ENCODE measurements at regions not wholly inside any gene's neighbourhood (a gene's known extent, or its start where the extent isn't known, plus 50 kb on each side); places are given as distances from the start of the nearest gene placed in this dataset.
"Not testable (repeated sequence)": the region's sequence is repeated elsewhere in the genome, so short reads cannot be mapped to it uniquely, and the experiment has no call there.

- DNase-seq (ENCODE audit: low read depth in 1 of 2, low spot score in 1 of 2) = no peak
These were observed 115.4 kb upstream of the FBXL7 start for GRCh38 chr5:15384581-15384980.

DNA sequence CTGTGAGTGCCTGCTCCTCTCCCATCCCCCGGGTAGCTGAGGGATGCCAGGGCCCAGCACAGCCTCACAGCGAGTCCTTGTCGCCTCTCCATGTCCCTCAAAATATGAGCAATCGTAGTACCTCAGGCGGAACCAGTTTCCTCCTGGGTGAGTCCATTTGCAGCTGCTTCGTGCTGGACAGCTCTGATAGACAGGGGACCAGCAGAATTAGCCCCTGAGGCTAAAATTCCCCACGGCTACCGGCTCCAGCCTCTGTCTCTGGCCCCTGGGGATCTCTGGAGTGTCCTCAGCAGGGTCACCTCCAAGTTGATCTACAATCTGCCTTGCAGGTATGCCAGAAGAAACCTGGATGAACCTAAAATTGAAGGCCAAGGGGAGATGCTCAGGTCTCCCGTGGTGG lies 115.8 kb upstream of the FBXL7 start:
- no peak for DNase-seq (ENCODE audit: low read depth in 1 of 2, low spot score in 1 of 2)

- DNase-seq (ENCODE audit: low read depth in 1 of 2, low spot score in 1 of 2) = no peak
These were observed 116.5 kb upstream of the FBXL7 start for GRCh38 chr5:15383469-15383868.

DNA sequence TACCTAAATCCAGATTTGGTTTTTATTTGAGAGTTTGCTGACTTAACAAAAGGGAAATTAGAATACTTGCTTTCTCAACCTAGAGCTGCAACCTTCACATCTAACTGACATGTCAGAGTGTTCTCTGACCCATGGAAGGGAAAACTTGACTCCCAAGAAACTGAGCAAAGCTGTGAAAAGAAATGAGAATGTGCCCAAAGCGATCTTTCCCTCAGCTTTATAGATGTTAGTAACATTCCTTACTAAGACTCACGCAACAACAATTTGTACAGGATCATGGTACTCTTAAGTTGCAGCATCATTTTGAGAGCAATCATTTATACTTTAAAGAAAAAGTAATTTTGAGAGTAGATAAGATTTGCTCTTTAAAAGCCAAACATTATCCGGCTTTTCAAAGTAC lies 117.0 kb upstream of the FBXL7 start:
- no peak for DNase-seq (ENCODE audit: low read depth in 1 of 2, low spot score in 1 of 2)

DNA sequence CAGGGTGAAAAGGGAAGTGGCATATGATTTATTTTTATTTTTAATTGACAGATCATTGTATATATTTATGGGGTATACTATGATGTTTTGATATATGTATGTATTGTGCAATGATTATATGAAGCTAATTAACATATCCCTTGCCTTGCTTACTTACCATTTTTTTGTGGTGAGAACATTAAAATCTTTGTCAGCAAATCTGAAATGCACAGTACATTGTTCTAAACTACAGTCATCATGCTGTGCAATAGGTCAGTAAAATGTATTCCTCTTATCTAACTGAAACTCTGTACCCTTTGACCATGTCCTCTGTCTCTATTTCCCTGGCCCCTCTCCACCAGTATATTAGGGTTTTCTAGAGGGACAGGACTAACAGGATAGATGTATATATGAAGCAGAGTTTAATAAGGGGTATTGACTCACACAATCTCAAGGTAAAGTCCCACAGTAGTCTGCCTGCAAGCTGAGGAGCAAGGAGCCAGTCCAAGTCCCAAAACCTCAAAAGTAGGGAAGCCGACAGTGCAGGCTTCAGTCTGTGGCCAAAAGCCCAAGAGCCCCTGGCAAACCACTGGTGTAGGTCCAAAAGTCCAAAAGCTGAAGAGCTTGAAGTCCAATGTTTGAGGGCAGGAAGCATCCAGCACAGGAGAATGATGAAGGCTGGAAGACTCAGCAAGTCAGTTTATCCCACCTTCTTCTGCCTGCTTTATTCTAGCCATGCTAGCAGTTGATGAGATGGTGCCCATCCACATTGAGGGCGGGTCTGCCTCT lies 122.2 kb upstream of the FBXL7 start:
- no peak for DNase-seq (ENCODE audit: low read depth in 1 of 2, low spot score in 1 of 2)

GRCh38 chr5:15376803-15377202 lies 123.2 kb upstream of the FBXL7 start:
- DNase-seq (ENCODE audit: low read depth in 1 of 2, low spot score in 1 of 2) = no peak

DNA sequence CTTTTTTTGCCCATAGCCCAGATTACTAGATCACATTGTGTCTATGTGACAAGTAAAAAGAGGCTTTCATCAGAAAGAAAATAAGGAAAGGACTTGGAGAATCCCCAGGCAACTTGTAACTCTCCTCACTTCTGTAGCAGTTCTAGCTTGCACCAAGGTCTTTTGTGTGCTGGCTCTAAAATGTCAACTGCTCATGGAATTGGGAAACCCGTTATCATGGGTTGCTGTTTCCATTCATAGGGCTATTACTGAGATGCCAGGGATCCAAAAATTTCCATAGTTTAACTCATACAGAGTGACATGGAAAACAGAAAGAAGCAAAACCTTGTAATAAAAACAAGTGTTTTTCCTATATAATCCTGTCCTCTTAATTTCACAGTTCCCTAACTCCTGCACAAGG lies 123.9 kb upstream of the FBXL7 start:
- no peak for DNase-seq (ENCODE audit: low read depth in 1 of 2, low spot score in 1 of 2)

GRCh38 chr5:15375559-15375958 lies 124.4 kb upstream of the FBXL7 start:
- no peak for DNase-seq (ENCODE audit: low read depth in 1 of 2, low spot score in 1 of 2)

- no peak for DNase-seq (ENCODE audit: low read depth in 1 of 2, low spot score in 1 of 2)
These were observed 125.1 kb upstream of the FBXL7 start for GRCh38 chr5:15374886-15375285.

GRCh38 chr5:15373151-15373550 lies 126.8 kb upstream of the FBXL7 start:
- no peak for DNase-seq (ENCODE audit: low read depth in 1 of 2, low spot score in 1 of 2)

DNA sequence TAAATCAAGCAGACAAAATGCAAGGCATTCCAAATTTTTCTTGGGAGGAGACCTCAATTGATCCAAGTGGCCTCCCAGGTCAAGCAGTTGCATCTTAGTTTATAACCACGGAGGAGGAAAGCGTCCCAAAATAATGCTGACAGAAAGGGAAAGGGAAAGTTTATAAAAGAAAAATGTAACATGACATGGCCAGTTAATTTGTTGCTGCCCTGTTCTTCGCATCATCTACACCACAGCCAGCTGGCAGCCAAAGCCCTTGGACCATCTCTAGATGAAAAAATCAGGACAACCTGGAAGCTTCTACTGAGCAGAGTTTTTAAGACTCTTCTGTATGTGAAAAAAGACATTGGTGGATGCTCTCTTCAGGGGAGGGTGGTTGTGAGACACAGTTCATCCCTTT lies 128.8 kb upstream of the FBXL7 start:
- no peak for DNase-seq (ENCODE audit: low read depth in 1 of 2, low spot score in 1 of 2)

- no peak for DNase-seq (ENCODE audit: low read depth in 1 of 2, low spot score in 1 of 2)
These were observed 131.1 kb upstream of the FBXL7 start for GRCh38 chr5:15368835-15369234.

GRCh38 chr5:15367489-15367888 lies 132.5 kb upstream of the FBXL7 start:
- DNase-seq (ENCODE audit: low read depth in 1 of 2, low spot score in 1 of 2) = no peak

DNA sequence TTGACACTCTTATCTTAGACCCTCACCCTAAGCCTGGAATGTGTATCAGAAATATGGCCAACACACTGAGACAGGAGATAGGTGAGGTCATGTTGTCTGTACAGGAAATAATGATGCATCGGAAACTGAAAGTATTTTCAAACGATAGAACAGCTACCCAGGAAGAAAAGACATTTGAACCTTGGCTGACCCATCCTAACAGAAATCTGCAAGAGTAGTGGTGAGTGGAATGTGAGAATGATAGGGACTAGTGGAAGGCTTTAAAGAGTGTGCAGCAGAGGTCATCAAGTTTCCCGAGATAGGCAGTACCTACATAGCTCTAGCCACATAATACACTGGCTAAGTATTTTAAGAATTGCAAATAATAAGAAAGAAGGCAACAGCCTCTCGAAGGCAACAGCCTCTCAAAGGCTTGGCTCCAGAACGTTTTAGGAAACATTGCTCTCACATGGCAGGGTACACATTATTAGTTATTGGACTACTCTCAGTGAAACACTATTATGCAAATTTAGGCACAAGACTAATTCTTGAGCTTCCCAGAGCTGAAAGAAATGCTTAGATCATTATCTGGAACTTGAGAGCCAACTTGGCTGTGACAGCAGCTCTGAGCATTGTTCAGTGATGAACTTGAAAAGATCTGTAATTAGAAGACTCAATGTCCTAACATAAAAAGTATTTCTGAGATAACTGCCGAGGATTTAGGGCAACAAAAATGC lies 133.1 kb upstream of the FBXL7 start:
- no peak for DNase-seq (ENCODE audit: low read depth in 1 of 2, low spot score in 1 of 2)

- DNase-seq (ENCODE audit: low read depth in 1 of 2, low spot score in 1 of 2) = no peak
These were observed 134.9 kb upstream of the FBXL7 start for GRCh38 chr5:15365070-15365469.

GRCh38 chr5:15363601-15364000 lies 136.4 kb upstream of the FBXL7 start:
- DNase-seq (ENCODE audit: low read depth in 1 of 2, low spot score in 1 of 2) = no peak

DNA sequence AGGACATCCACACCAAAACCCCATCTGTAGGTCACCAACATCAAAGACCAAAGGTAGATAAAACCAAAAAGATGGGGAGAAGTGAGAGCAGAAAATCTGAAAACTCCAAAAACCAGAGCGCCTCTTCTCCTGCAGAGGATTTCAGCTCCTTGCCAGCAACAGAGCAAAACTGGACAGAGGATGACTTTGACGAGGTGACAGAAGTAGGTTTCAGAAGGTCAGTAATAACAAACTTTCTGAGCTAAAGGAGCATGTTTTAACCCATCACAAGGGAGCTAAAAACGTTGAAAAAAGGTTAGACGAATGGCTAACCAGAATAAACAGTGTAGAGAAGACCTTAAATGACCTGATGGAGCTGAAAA lies 142.9 kb upstream of the FBXL7 start:
- DNase-seq (ENCODE audit: low read depth in 1 of 2, low spot score in 1 of 2) = not testable (repeated sequence)

- not testable (repeated sequence) for DNase-seq (ENCODE audit: low read depth in 1 of 2, low spot score in 1 of 2)
These were observed 143.5 kb upstream of the FBXL7 start for GRCh38 chr5:15356308-15357091.

- DNase-seq (ENCODE audit: low read depth in 1 of 2, low spot score in 1 of 2) = no peak
These were observed 146.0 kb upstream of the FBXL7 start for GRCh38 chr5:15354021-15354420.

DNA sequence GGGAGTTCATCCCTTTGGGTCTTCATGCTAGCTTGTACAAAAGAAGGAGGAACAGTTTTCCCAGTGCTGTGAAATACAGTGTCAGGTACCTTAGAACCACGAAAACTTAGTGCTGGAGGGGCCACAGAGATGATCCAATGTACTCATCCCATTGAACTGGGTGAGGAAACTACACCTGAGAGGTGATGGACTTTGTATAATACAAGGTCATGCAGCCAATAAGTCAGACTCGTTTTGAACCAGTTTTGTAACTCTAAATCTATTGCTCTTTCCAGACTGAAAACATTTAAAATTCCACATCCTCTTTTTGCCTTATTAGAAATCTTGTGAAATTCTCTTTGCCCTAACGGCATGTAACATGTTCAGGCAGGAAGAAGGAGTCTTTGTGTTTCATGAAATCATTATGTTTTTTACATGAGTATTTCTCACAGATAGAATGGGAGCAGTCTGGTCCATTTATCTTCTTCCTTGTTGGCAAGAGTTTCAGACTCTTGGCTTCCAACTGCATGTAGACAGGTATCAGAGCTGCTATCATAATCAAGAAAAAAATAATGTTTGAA lies 146.8 kb upstream of the FBXL7 start:
- no peak for DNase-seq (ENCODE audit: low read depth in 1 of 2, low spot score in 1 of 2)

GRCh38 chr5:15350614-15351013 lies 149.4 kb upstream of the FBXL7 start:
- DNase-seq (ENCODE audit: low read depth in 1 of 2, low spot score in 1 of 2) = no peak

DNA sequence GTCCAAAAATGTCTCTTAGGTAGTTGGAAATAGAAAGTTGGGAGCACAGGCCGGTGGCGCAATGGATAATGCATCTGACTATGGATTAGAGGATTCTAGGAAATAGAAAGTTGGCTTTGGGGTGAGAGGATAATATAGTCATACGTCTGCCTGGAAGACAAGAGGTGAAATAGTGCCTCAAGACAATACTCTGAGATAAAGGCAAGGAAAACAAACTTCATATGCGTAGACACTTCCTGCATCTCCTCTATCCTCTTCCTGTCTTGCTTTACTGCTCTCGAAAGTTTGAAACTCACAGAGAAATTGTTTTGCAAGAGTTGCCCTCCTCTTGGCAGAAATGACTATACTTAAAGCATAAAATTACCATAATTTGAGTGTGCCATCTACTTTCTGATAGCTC lies 153.2 kb upstream of the FBXL7 start:
- no peak for DNase-seq (ENCODE audit: low read depth in 1 of 2, low spot score in 1 of 2)

Measured in activated T-helper 1 cell treated with anti-CD3 and anti-CD28 coated beads, Interleukin-2, amount 50 U/mL, for 16 hours (primary cell).